Peyer's patch (tissue), 4 donors: ENCODE measurements at regions not wholly inside any gene's neighbourhood (a gene's known extent, or its start where the extent isn't known, plus 50 kb on each side); places are given as distances from the start of the nearest gene placed in this dataset.

Source experiments
- DNase-seq, 3 donors: peaks; one replicate each; pipeline ENCODE4 v3.0.0-alpha.2; 2017 to 2019
- H3K27ac ChIP-seq, 4 donors: fragments of 200-600 bp; sonication (generic); one replicate each; pipeline ENCODE4 v1.5.1; 2016 to 2019
- H3K27me3 ChIP-seq, 2 donors: fragments of 200-600 bp; sonication (generic); one replicate each; pipeline ENCODE4 v1.5.1; 2019
- H3K36me3 ChIP-seq, 3 donors: fragments of 200-600 bp; sonication (generic); one replicate each; pipeline ENCODE4 v1.5.1; 2016 to 2019
- H3K4me1 ChIP-seq, 4 donors: fragments of 200-600 bp; sonication (generic); one replicate each; pipeline ENCODE4 v1.5.1; 2016 to 2019
- H3K4me3 ChIP-seq, 4 donors: fragments of 200-600 bp; sonication (generic); 1 replicate in 3 of 4; 2 replicates in 1 of 4; pipeline ENCODE4 v1.5.1; 2016 to 2019; ENCODE audit warnings: mild to moderate bottlenecking in 1 of 4
- H3K9me3 ChIP-seq, 4 donors: fragments of 200-600 bp; sonication (generic); one replicate each; pipeline ENCODE4 v1.5.1; 2016 to 2019; ENCODE audit warnings: mild to moderate bottlenecking in 1 of 4
- CTCF ChIP-seq, 6 experiments: fragments of 450-650 bp in 4 of 6; fragments of 200-600 bp in 2 of 6; sonication (generic) in 1 of 6; IDR thresholded peaks; one replicate each; pipeline ENCODE4 v1.5.1; 2017 to 2019; ENCODE audit warnings: antibody characterized with exemption in 6 of 6, mild to moderate bottlenecking in 3 of 6, moderate library complexity in 1 of 6
- POLR2A ChIP-seq, 2 donors: fragments of 450-650 bp; IDR thresholded peaks; one replicate each; pipeline ENCODE4 v1.5.1; 2017; ENCODE audit warnings: antibody characterized with exemption in 2 of 2, mild to moderate bottlenecking in 2 of 2, moderate library complexity in 2 of 2

- TF ChIP-seq CTCF (IDR thresholded peaks at IDR 0.05) (no peak), POLR2A (IDR thresholded peaks at IDR 0.05) (no peak)
- Histone ChIP-seq H3K27ac (no peak overlapping the region), H3K4me1 (peaks cover 0 to under 1% (median 0%) of the 10 kb centered on the region in 4 donors), H3K36me3 (no peaks in the 10 kb centered on the region), H3K27me3 (no peaks in the 10 kb centered on the region), H3K9me3 (no peaks in the 10 kb centered on the region), H3K4me3 (no peak overlapping the region)
- DNase-seq: no peak
These were observed 66.1 kb upstream of the ARID2 start for GRCh38 chr12:45663455-45663854.

GRCh38 chr12:45665941-45666340, 63.6 kb upstream of the ARID2 start:
- no peak overlapping the region for H3K27ac ChIP-seq
- no peaks in the 10 kb centered on the region for H3K27me3 ChIP-seq
- TF ChIP-seq POLR2A (IDR thresholded peaks at IDR 0.05) (no peak), CTCF (IDR thresholded peaks at IDR 0.05) (no peak)
- H3K4me1 ChIP-seq: peaks cover 0 to 9% (median 7%) of the 10 kb centered on the region in 4 donors
- DNase-seq: no peak
- H3K4me3 ChIP-seq: no peak overlapping the region
- no peaks in the 10 kb centered on the region for H3K9me3 ChIP-seq
- no peaks in the 10 kb centered on the region for H3K36me3 ChIP-seq

- H3K9me3 ChIP-seq: no peaks in the 10 kb centered on the region
- TF ChIP-seq POLR2A (IDR thresholded peaks at IDR 0.05): no peak
- no peak for TF ChIP-seq CTCF (IDR thresholded peaks at IDR 0.05)
- no peak overlapping the region for H3K27ac ChIP-seq
- no peak overlapping the region for H3K4me3 ChIP-seq
- peaks cover 0 to 9% (median 7%) of the 10 kb centered on the region in 4 donors for H3K4me1 ChIP-seq
- H3K36me3 ChIP-seq: no peaks in the 10 kb centered on the region
- no peaks in the 10 kb centered on the region for H3K27me3 ChIP-seq
- DNase-seq: no peak
These were observed 63.1 kb upstream of the ARID2 start for GRCh38 chr12:45666396-45666795.

- Histone ChIP-seq H3K36me3 (no peaks in the 10 kb centered on the region), H3K4me1 (peaks cover 0 to 9% (median 7%) of the 10 kb centered on the region in 4 donors), H3K9me3 (no peaks in the 10 kb centered on the region), H3K27ac (no peak overlapping the region), H3K4me3 (no peak overlapping the region), H3K27me3 (no peaks in the 10 kb centered on the region)
- DNase-seq: no peak
- TF ChIP-seq POLR2A (IDR thresholded peaks at IDR 0.05) (no peak), CTCF (IDR thresholded peaks at IDR 0.05) (no peak)
These were observed 62.7 kb upstream of the ARID2 start for GRCh38 chr12:45666816-45667215.

- no peak for DNase-seq
- Histone ChIP-seq H3K36me3 (no peaks in the 10 kb centered on the region), H3K4me1 (peaks cover 0 to 9% (median 7%) of the 10 kb centered on the region in 4 donors), H3K27ac (no peak overlapping the region), H3K9me3 (no peaks in the 10 kb centered on the region), H3K4me3 (no peak overlapping the region), H3K27me3 (no peaks in the 10 kb centered on the region)
- no peak for TF ChIP-seq POLR2A (IDR thresholded peaks at IDR 0.05)
- TF ChIP-seq CTCF (IDR thresholded peaks at IDR 0.05): no peak
These were observed 61.7 kb upstream of the ARID2 start for GRCh38 chr12:45667761-45668160.

- H3K27me3 ChIP-seq: no peaks in the 10 kb centered on the region
- peak overlapping the region; percentile 3 to 37 (median 23) for H3K27ac ChIP-seq
- H3K4me1 ChIP-seq: peaks cover 0 to 9% (median 7%) of the 10 kb centered on the region in 4 donors
- TF ChIP-seq CTCF (IDR thresholded peaks at IDR 0.05) (no peak), POLR2A (IDR thresholded peaks at IDR 0.05) (no peak)
- no peak overlapping the region for H3K4me3 ChIP-seq
- H3K36me3 ChIP-seq: no peaks in the 10 kb centered on the region
- DNase-seq: no peak
- no peaks in the 10 kb centered on the region for H3K9me3 ChIP-seq
These were observed 60.9 kb upstream of the ARID2 start for GRCh38 chr12:45668641-45669040.
